ENCODE measurements at regions not wholly inside any gene's neighbourhood (a gene's known extent, or its start where the extent isn't known, plus 50 kb on each side); places are given as distances from the start of the nearest gene placed in this dataset.

DNA sequence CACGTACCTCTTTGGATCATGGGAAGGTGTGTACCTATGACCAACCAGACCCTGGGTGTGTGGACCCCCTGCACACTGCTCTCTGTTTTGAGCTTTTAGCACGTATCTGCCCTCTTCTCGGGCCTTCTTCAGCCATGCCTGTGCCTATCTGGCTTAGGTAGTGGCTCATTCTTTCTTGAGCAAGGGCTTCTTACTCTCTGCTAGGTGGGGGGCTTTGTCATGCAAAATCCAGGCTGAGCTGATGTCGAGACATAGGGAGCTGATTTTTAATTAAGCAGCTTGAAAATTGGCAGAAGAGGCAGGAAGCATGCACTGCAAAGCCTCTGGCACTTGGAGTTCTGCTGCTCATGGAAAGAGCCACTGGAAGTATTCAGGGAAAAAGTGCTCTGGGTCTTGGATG is 181.6 kb upstream of the IRX6 start:
- Mint-ChIP-seq H3K9me3 (no peaks in the 10 kb centered on the region), H3K4me3 (no peak overlapping the region), H3K4me1 (ENCODE audit: low read depth) (no peaks in the 10 kb centered on the region), H3K36me3 (ENCODE audit: low read depth) (no peaks in the 10 kb centered on the region), H3K27me3 (no peaks in the 10 kb centered on the region), H3K27ac (no peak overlapping the region)
- ATAC-seq (no peak), DNase-seq (no peak)
- TF ChIP-seq, protein P1, sequence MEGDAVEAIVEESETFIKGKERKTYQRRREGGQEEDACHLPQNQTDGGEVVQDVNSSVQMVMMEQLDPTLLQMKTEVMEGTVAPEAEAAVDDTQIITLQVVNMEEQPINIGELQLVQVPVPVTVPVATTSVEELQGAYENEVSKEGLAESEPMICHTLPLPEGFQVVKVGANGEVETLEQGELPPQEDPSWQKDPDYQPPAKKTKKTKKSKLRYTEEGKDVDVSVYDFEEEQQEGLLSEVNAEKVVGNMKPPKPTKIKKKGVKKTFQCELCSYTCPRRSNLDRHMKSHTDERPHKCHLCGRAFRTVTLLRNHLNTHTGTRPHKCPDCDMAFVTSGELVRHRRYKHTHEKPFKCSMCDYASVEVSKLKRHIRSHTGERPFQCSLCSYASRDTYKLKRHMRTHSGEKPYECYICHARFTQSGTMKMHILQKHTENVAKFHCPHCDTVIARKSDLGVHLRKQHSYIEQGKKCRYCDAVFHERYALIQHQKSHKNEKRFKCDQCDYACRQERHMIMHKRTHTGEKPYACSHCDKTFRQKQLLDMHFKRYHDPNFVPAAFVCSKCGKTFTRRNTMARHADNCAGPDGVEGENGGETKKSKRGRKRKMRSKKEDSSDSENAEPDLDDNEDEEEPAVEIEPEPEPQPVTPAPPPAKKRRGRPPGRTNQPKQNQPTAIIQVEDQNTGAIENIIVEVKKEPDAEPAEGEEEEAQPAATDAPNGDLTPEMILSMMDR (IDR thresholded peaks at IDR 0.05), result no peak
- ChIA-PET POLR2A (no interaction called here), CTCF (no interaction called here)
- intact Hi-C loops (cut with micrococcal nuclease), result no loop called here

DNA sequence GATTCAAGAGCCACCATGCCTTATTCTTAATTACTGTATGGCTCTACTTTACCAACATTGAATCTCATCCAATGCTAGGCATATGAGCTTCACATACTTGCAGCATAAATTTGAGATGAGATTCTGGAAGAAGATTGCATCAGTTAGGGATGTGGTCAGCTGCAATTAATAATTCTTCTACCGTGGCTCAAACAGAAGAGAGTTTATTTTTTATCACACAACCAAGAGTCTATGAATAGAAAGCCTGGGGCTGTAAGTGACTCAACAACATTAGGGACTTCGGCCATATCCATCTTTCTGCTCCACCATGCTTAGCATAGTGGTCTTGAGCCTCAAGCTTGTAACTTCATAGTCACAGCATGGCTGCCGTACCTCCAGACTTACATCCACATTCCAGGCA is 179.4 kb upstream of the IRX6 start:
- Mint-ChIP-seq H3K27ac (no peak overlapping the region), H3K4me3 (no peak overlapping the region), H3K4me1 (ENCODE audit: low read depth) (no peaks in the 10 kb centered on the region), H3K27me3 (no peaks in the 10 kb centered on the region), H3K9me3 (no peaks in the 10 kb centered on the region), H3K36me3 (ENCODE audit: low read depth) (no peaks in the 10 kb centered on the region)
- ChIA-PET POLR2A (no interaction called here), CTCF (no interaction called here)
- TF ChIP-seq, protein P1 (IDR thresholded peaks at IDR 0.05), result no peak
- intact Hi-C loops (cut with micrococcal nuclease), result no loop called here
- no peak for DNase-seq
- no peak for ATAC-seq

DNA sequence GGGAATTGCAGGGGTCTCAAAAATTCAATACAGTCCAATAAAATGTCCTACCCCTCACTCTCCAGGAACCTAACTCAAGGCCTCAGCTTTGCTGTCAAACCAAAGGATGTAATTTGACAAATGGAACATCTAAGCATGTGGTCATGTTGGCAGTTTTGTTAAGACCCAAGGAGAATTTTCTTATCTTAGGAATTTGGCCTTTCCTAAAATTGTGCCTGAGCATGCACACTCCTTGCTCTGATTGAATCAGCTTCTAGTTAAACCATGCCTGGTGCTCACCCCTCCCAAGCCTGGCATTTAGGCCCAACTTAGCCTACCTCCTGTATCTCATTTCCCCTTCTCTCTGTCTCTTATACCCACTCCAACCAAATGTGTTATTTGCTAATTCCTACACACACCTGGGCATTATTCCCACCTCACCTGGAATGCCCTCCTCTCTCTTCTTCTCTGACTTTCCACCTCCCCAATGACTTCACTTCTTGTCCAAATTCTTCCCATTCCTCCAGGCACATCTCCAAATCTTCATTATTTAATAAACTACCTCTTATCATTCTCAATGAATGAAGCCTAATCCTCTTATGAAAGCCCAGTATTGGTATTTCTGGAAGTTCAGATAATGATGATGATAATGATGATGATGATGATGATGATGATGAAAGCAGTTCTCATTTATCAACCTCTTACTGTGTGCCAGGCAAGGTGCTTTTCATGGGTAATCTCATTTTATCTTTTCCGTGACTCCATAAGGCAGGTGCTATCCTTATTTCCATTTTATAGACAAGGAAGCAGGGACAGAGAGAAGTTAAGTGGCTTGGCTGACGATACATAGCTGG is 178.0 kb upstream of the IRX6 start:
- no peaks in the 10 kb centered on the region for H3K9me3 Mint-ChIP-seq
- TF ChIP-seq, protein P1 (IDR thresholded peaks at IDR 0.05), result no peak

DNA sequence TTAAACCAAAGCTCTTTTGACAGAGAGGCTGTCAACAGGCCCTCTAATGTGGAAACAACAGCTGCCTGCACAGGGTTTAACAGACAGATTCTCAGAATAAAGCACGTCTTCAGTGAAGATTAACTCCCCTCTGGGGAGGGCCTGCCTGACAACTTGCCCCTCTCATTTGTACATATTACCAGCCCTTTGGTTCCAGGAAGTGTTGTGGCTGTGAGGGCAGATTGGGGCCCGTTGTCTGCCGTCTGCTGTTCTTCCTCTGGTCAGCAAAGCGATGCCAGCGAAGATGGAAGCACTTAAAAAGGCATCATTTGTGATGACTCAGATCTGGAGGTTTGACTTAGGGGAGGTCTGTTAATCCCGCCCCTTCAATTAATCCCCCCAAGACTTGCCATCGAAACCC is 177.0 kb upstream of the IRX6 start:
- Mint-ChIP-seq H3K27me3 (no peaks in the 10 kb centered on the region), H3K9me3 (no peaks in the 10 kb centered on the region), H3K36me3 (ENCODE audit: low read depth) (no peaks in the 10 kb centered on the region), H3K27ac (no peak overlapping the region), H3K4me1 (ENCODE audit: low read depth) (no peaks in the 10 kb centered on the region), H3K4me3 (no peak overlapping the region)
- ATAC-seq (no peak), DNase-seq (no peak)
- intact Hi-C loops (cut with micrococcal nuclease), result no loop called here
- POLR2A ChIA-PET, result no interaction called here
- CTCF ChIA-PET, result no interaction called here
- TF ChIP-seq, protein P1 (IDR thresholded peaks at IDR 0.05), result no peak

More for the DNA sequence above, 178.0 kb upstream of the IRX6 start:
- ChIA-PET CTCF (no interaction called here), POLR2A (no interaction called here)
- Mint-ChIP-seq H3K27ac (no peak overlapping the region), H3K36me3 (ENCODE audit: low read depth) (no peaks in the 10 kb centered on the region), H3K4me3 (no peak overlapping the region), H3K27me3 (no peaks in the 10 kb centered on the region), H3K4me1 (ENCODE audit: low read depth) (no peaks in the 10 kb centered on the region)
- ATAC-seq (no peak), DNase-seq (no peak)
- intact Hi-C loops (cut with micrococcal nuclease), result no loop called here

DNA sequence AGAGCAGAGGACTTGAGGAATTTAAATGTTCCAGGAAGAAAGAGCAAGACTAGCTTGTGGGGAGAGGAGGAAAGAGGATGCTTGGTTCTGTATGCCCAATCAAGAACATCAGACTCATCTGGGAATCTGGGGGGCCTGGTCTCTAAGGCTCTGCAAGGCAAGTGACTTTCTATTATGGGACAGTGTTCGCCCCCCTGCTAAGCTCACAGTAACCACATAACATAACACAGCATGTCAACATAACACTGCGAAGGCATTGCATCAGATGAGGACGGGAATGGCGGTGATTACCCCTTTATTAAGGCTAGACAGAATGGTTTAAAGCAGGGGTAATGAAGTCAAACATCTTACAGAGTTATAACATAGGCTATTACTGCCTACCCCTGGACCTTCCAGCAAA is 176.6 kb upstream of the IRX6 start:
- no peak for ATAC-seq
- H3K9me3 Mint-ChIP-seq, result no peaks in the 10 kb centered on the region
- intact Hi-C loops (cut with micrococcal nuclease), result no loop called here
- no peaks in the 10 kb centered on the region for H3K27me3 Mint-ChIP-seq
- CTCF ChIA-PET, result no interaction called here
- H3K4me3 Mint-ChIP-seq, result no peak overlapping the region
- POLR2A ChIA-PET, result no interaction called here
- H3K36me3 Mint-ChIP-seq (ENCODE audit: low read depth), result no peaks in the 10 kb centered on the region
- no peaks in the 10 kb centered on the region for H3K4me1 Mint-ChIP-seq (ENCODE audit: low read depth)
- DNase-seq, result no peak
- TF ChIP-seq, protein P1 (IDR thresholded peaks at IDR 0.05), result no peak
- H3K27ac Mint-ChIP-seq, result no peak overlapping the region

Data from activated CD8-positive, alpha-beta T cell treated with anti-CD3 and anti-CD28 coated beads for 36 hours (primary cell).